Kidney epithelial cell (primary cell): ENCODE measurements at regions not wholly inside any gene's neighbourhood (a gene's known extent, or its start where the extent isn't known, plus 50 kb on each side); places are given as distances from the start of the nearest gene placed in this dataset.

Experiments used
- DNase-seq: peaks from one replicate; pipeline ENCODE4 v3.0.0-alpha.2; 2010; ENCODE audit warnings: low read depth
- H3K27me3 ChIP-seq: 2 replicates; pipeline ENCODE4 v1.6.0; 2011; ENCODE audit warnings: low read length; ENCODE audit not compliant: control insufficient read depth, insufficient read depth
- H3K36me3 ChIP-seq: 2 replicates; pipeline ENCODE4 v1.5.1; 2011; ENCODE audit warnings: low read length; ENCODE audit not compliant: control insufficient read depth, insufficient read depth
- H3K4me3 ChIP-seq: 2 replicates; pipeline ENCODE4 v1.5.1; 2011; ENCODE audit warnings: low read depth, mild to moderate bottlenecking, control low read depth, low read length
- TF ChIP-seq, protein P1 (sequence below): IDR thresholded peaks from 2 replicates; pipeline ENCODE4 v1.5.1; 2011; ENCODE audit warnings: mild to moderate bottlenecking, moderate library complexity, low read length, control low read depth, inconsistent platforms; ENCODE audit not compliant: insufficient read depth, poor library complexity, severe bottlenecking

GRCh38 chr5:100161868-100162267, 373.3 kb upstream of the FAM174A start:
- Histone ChIP-seq H3K27me3 (no peaks in the 10 kb centered on the region), H3K36me3 (no peaks in the 10 kb centered on the region), H3K4me3 (no peak overlapping the region)
- TF ChIP-seq, protein P1, sequence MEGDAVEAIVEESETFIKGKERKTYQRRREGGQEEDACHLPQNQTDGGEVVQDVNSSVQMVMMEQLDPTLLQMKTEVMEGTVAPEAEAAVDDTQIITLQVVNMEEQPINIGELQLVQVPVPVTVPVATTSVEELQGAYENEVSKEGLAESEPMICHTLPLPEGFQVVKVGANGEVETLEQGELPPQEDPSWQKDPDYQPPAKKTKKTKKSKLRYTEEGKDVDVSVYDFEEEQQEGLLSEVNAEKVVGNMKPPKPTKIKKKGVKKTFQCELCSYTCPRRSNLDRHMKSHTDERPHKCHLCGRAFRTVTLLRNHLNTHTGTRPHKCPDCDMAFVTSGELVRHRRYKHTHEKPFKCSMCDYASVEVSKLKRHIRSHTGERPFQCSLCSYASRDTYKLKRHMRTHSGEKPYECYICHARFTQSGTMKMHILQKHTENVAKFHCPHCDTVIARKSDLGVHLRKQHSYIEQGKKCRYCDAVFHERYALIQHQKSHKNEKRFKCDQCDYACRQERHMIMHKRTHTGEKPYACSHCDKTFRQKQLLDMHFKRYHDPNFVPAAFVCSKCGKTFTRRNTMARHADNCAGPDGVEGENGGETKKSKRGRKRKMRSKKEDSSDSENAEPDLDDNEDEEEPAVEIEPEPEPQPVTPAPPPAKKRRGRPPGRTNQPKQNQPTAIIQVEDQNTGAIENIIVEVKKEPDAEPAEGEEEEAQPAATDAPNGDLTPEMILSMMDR, result no peak
- DNase-seq, result no peak

DNA sequence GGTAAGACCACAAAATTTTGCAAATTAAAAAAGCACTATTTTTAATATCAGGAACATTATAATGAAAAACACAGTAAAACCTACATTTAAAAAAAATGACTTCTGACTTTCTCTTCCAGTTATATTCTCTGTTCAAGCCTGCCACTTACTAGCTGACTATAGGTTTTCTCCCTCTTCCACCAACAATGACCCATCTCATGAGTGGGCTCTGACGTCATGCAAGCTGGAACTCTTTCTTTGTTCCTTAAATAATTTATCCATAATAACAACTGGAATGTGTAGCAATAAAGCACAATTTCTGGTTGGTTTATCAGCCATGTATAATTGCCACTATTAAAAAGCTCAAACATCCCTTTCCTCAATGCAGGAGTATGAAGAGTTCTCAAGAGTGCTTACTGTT, 378.1 kb upstream of the FAM174A start:
- no peak for DNase-seq

DNA sequence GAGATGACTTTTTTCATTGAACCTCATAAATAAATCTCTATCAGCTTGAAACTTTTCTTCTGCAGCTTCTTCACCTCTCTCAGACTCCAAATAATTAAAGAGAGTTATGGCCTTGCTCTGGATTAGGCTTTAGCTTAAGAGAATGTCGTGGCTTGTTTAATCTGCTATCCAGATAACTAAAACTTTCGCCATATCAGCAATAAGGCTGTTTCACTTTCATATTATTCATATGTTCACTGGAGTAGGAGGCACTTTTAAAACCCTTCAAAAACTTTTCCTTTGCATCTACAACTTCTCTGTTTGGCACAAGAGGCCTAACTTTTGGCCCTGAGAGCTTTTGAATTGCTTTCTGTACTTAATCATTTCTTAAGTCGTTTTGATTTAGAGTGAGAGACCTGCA, 386.9 kb upstream of the FAM174A start:
- Histone ChIP-seq H3K36me3 (no peaks in the 10 kb centered on the region), H3K27me3 (no peaks in the 10 kb centered on the region), H3K4me3 (no peak overlapping the region)
- TF ChIP-seq, protein P1, result no peak
- DNase-seq, result no peak

More for the DNA sequence above, 378.1 kb upstream of the FAM174A start:
- Histone ChIP-seq H3K4me3 (no peak overlapping the region), H3K36me3 (no peaks in the 10 kb centered on the region), H3K27me3 (no peaks in the 10 kb centered on the region)
- TF ChIP-seq, protein P1, result no peak

- H3K4me3 ChIP-seq, result no peak overlapping the region
- no peak for DNase-seq
- TF ChIP-seq, protein P1, result no peak
- no peaks in the 10 kb centered on the region for H3K36me3 ChIP-seq
- no peaks in the 10 kb centered on the region for H3K27me3 ChIP-seq
These were observed 392.6 kb upstream of the FAM174A start for GRCh38 chr5:100142607-100143006.

DNA sequence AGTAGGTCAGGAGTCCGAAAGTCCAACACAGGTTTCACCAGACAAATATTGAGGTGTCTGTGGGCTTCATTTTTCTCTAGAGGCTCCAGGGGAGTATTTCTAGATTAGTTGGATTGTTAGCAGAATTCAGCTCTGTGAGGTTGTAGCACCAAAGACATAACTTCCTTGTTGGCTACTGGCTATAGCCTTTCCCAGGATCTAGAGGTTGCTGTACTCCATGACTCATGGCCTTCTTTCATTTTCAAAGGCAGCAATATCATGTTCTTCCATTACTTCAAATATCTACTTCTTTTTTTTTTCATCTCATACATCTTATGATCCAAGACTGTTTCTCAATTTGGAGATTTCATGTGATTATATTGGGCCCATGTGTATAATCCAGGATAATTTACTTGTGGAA, 404.0 kb upstream of the FAM174A start:
- Histone ChIP-seq H3K27me3 (no peaks in the 10 kb centered on the region), H3K4me3 (no peak overlapping the region), H3K36me3 (no peaks in the 10 kb centered on the region)
- peak; percentile 9 for DNase-seq
- TF ChIP-seq, protein P1, result no peak

GRCh38 chr5:100130307-100130706, 404.9 kb upstream of the FAM174A start:
- DNase-seq, result no peak
- no peak overlapping the region for H3K4me3 ChIP-seq
- TF ChIP-seq, protein P1, result no peak
- H3K27me3 ChIP-seq, result no peaks in the 10 kb centered on the region
- no peaks in the 10 kb centered on the region for H3K36me3 ChIP-seq
